ENCODE measurements at regions not wholly inside any gene's neighbourhood (a gene's known extent, or its start where the extent isn't known, plus 50 kb on each side); places are given as distances from the start of the nearest gene placed in this dataset.
"Not testable (repeated sequence)": the region's sequence is repeated elsewhere in the genome, so short reads cannot be mapped to it uniquely, and the experiment has no call there.

GRCh38 chr5:157990583-157991181 lies 131.7 kb upstream of the CLINT1 start:
- DNase-seq (ENCODE audit: low spot score in 2 of 2) = no peak
- H3K27me3 ChIP-seq (ENCODE audit: low read depth) = no peaks in the 10 kb centered on the region
- H3K36me3 ChIP-seq (replicated peaks) = no peaks in the 10 kb centered on the region
- in situ Hi-C loops (cut with MboI; ENCODE audit: low sequenced_read_pairs) = no loop called here
- no peaks in the 10 kb centered on the region for H3K9me3 ChIP-seq
- no peaks in the 10 kb centered on the region for H3K4me1 ChIP-seq
- H3K4me3 ChIP-seq = no peak overlapping the region

- Histone ChIP-seq H3K4me1 (no peaks in the 10 kb centered on the region), H3K9me3 (no peaks in the 10 kb centered on the region), H3K4me3 (no peak overlapping the region), H3K36me3 (replicated peaks) (no peaks in the 10 kb centered on the region), H3K27me3 (ENCODE audit: low read depth) (no peaks in the 10 kb centered on the region)
- in situ Hi-C loops (cut with MboI; ENCODE audit: low sequenced_read_pairs) = no loop called here
- DNase-seq (ENCODE audit: low spot score in 2 of 2) = no peak
Observed at GRCh38 chr5:157989296-157989695, 130.4 kb upstream of the CLINT1 start.

- H3K36me3 ChIP-seq (replicated peaks) = no peaks in the 10 kb centered on the region
- in situ Hi-C loops (cut with MboI; ENCODE audit: low sequenced_read_pairs) = no loop called here
- H3K4me1 ChIP-seq = no peaks in the 10 kb centered on the region
- no peaks in the 10 kb centered on the region for H3K27me3 ChIP-seq (ENCODE audit: low read depth)
- H3K4me3 ChIP-seq = no peak overlapping the region
- no peak for DNase-seq (ENCODE audit: low spot score in 2 of 2)
- no peaks in the 10 kb centered on the region for H3K9me3 ChIP-seq
Observed at GRCh38 chr5:157987259-157987658, 128.3 kb upstream of the CLINT1 start.

- Histone ChIP-seq H3K27me3 (ENCODE audit: low read depth) (no peaks in the 10 kb centered on the region), H3K4me1 (no peaks in the 10 kb centered on the region), H3K4me3 (no peak overlapping the region), H3K9me3 (no peaks in the 10 kb centered on the region), H3K36me3 (replicated peaks) (no peaks in the 10 kb centered on the region)
- in situ Hi-C loops (cut with MboI; ENCODE audit: low sequenced_read_pairs) = no loop called here
- DNase-seq (ENCODE audit: low spot score in 2 of 2) = no peak
Observed at GRCh38 chr5:157986431-157986990, 127.6 kb upstream of the CLINT1 start.

GRCh38 chr5:157984611-157985010 lies 125.7 kb upstream of the CLINT1 start:
- H3K27me3 ChIP-seq (ENCODE audit: low read depth) = no peaks in the 10 kb centered on the region
- H3K36me3 ChIP-seq (replicated peaks) = no peaks in the 10 kb centered on the region
- H3K9me3 ChIP-seq = no peaks in the 10 kb centered on the region
- no peak overlapping the region for H3K4me3 ChIP-seq
- H3K4me1 ChIP-seq = no peaks in the 10 kb centered on the region
- no peak for DNase-seq (ENCODE audit: low spot score in 2 of 2)
- in situ Hi-C loops (cut with MboI; ENCODE audit: low sequenced_read_pairs) = no loop called here

GRCh38 chr5:157983906-157984551 lies 125.1 kb upstream of the CLINT1 start:
- no peaks in the 10 kb centered on the region for H3K36me3 ChIP-seq (replicated peaks)
- DNase-seq (ENCODE audit: low spot score in 2 of 2) = no peak
- no peaks in the 10 kb centered on the region for H3K9me3 ChIP-seq
- no peaks in the 10 kb centered on the region for H3K27me3 ChIP-seq (ENCODE audit: low read depth)
- H3K4me3 ChIP-seq = no peak overlapping the region
- in situ Hi-C loops (cut with MboI; ENCODE audit: low sequenced_read_pairs) = no loop called here
- H3K4me1 ChIP-seq = no peaks in the 10 kb centered on the region

GRCh38 chr5:157978061-157978460 lies 119.1 kb upstream of the CLINT1 start:
- H3K4me1 ChIP-seq = no peaks in the 10 kb centered on the region
- no peak overlapping the region for H3K4me3 ChIP-seq
- H3K27me3 ChIP-seq (ENCODE audit: low read depth) = no peaks in the 10 kb centered on the region
- H3K9me3 ChIP-seq = no peaks in the 10 kb centered on the region
- in situ Hi-C loops (cut with MboI; ENCODE audit: low sequenced_read_pairs) = no loop called here
- no peaks in the 10 kb centered on the region for H3K36me3 ChIP-seq (replicated peaks)
- DNase-seq (ENCODE audit: low spot score in 2 of 2) = no peak

GRCh38 chr5:157976429-157976828 lies 117.5 kb upstream of the CLINT1 start:
- Histone ChIP-seq H3K27me3 (ENCODE audit: low read depth) (no peaks in the 10 kb centered on the region), H3K4me1 (no peaks in the 10 kb centered on the region), H3K36me3 (replicated peaks) (no peaks in the 10 kb centered on the region), H3K4me3 (no peak overlapping the region), H3K9me3 (no peaks in the 10 kb centered on the region)
- in situ Hi-C loops (cut with MboI; ENCODE audit: low sequenced_read_pairs) = no loop called here
- DNase-seq (ENCODE audit: low spot score in 2 of 2) = no peak

- no peaks in the 10 kb centered on the region for H3K36me3 ChIP-seq (replicated peaks)
- in situ Hi-C loops (cut with MboI; ENCODE audit: low sequenced_read_pairs) = no loop called here
- no peak overlapping the region for H3K4me3 ChIP-seq
- DNase-seq (ENCODE audit: low spot score in 2 of 2) = no peak
- H3K27me3 ChIP-seq (ENCODE audit: low read depth) = no peaks in the 10 kb centered on the region
- no peaks in the 10 kb centered on the region for H3K9me3 ChIP-seq
- no peaks in the 10 kb centered on the region for H3K4me1 ChIP-seq
Observed at GRCh38 chr5:157972579-157972978, 113.6 kb upstream of the CLINT1 start.

GRCh38 chr5:157971571-157972216 lies 112.7 kb upstream of the CLINT1 start:
- Histone ChIP-seq H3K27me3 (ENCODE audit: low read depth) (no peaks in the 10 kb centered on the region), H3K9me3 (no peaks in the 10 kb centered on the region), H3K4me3 (no peak overlapping the region), H3K36me3 (replicated peaks) (no peaks in the 10 kb centered on the region), H3K4me1 (no peaks in the 10 kb centered on the region)
- no peak for DNase-seq (ENCODE audit: low spot score in 2 of 2)
- in situ Hi-C loops (cut with MboI; ENCODE audit: low sequenced_read_pairs) = no loop called here

- H3K9me3 ChIP-seq; DNase-seq (ENCODE audit: low spot score in 2 of 2); in situ Hi-C loops (cut with MboI; ENCODE audit: low sequenced_read_pairs): not testable (repeated sequence)
Observed at GRCh38 chr5:157968570-157968969, 109.6 kb upstream of the CLINT1 start.

GRCh38 chr5:157965989-157966388 lies 107.0 kb upstream of the CLINT1 start:
- Histone ChIP-seq H3K4me3 (no peak overlapping the region), H3K36me3 (replicated peaks) (no peaks in the 10 kb centered on the region)
- peak in 1 of 2 experiments; percentile 24 for DNase-seq (ENCODE audit: low spot score in 2 of 2)

More at GRCh38 chr5:157968570-157968969, 109.6 kb upstream of the CLINT1 start:
- H3K36me3 ChIP-seq (replicated peaks); H3K4me3 ChIP-seq; H3K4me1 ChIP-seq; H3K27me3 ChIP-seq (ENCODE audit: low read depth): not testable (repeated sequence)

GRCh38 chr5:157965040-157965678 lies 106.2 kb upstream of the CLINT1 start:
- Histone ChIP-seq H3K36me3 (replicated peaks) (no peaks in the 10 kb centered on the region), H3K4me1 (peaks cover 11% of the 10 kb centered on the region), H3K4me3 (no peak overlapping the region), H3K9me3 (no peaks in the 10 kb centered on the region), H3K27me3 (ENCODE audit: low read depth) (no peaks in the 10 kb centered on the region)
- DNase-seq (ENCODE audit: low spot score in 2 of 2) = no peak
- in situ Hi-C loops (cut with MboI; ENCODE audit: low sequenced_read_pairs) = no loop called here

More at GRCh38 chr5:157965989-157966388, 107.0 kb upstream of the CLINT1 start:
- no peaks in the 10 kb centered on the region for H3K9me3 ChIP-seq
- peaks cover 11% of the 10 kb centered on the region for H3K4me1 ChIP-seq
- in situ Hi-C loops (cut with MboI; ENCODE audit: low sequenced_read_pairs) = no loop called here
- H3K27me3 ChIP-seq (ENCODE audit: low read depth) = no peaks in the 10 kb centered on the region

- H3K27me3 ChIP-seq (ENCODE audit: low read depth) = no peaks in the 10 kb centered on the region
- no peak overlapping the region for H3K4me3 ChIP-seq
- no peak for DNase-seq (ENCODE audit: low spot score in 2 of 2)
- peaks cover 11% of the 10 kb centered on the region for H3K4me1 ChIP-seq
- no peaks in the 10 kb centered on the region for H3K36me3 ChIP-seq (replicated peaks)
- in situ Hi-C loops (cut with MboI; ENCODE audit: low sequenced_read_pairs) = no loop called here
- H3K9me3 ChIP-seq = no peaks in the 10 kb centered on the region
Observed at GRCh38 chr5:157963761-157964160, 104.8 kb upstream of the CLINT1 start.
